PC-9 (cell line): ENCODE measurements at regions not wholly inside any gene's neighbourhood (a gene's known extent, or its start where the extent isn't known, plus 50 kb on each side); places are given as distances from the start of the nearest gene placed in this dataset.

Experiments used
- BruUV-seq: library from RNA; stranded (reverse); fragments of 400-500 nt; replicated peaks from 2 replicates; lab custom pipeline; 2021; lab: Mats Ljungman, UMichigan
- CTCF ChIA-PET: fragments of 300-600 bp; sonication (Branson Sonifier 250); formaldehyde crosslinking; loops from one replicate; lab custom pipeline; 2022; ENCODE audit warnings: antibody characterized with exemption; lab: Charles Lee
- POLR2A ChIA-PET: fragments of 300-600 bp; sonication (Branson Sonifier 250); formaldehyde crosslinking; loops from one replicate; lab custom pipeline; 2022; ENCODE audit warnings: antibody characterized with exemption; ENCODE audit not compliant: unreplicated experiment; lab: Charles Lee
- DNase-seq, 2 experiments: peaks; one replicate each; pipeline versions ENCODE4 v3.0.0 to v3.0.0-alpha.2; 2015 to 2022; ENCODE audit warnings: mixed read lengths in 1 of 2
- H2AFZ ChIP-seq: fragments of 200-600 bp; sonication (generic); 2 replicates; pipeline ENCODE4 v1.8.1; 2017; ENCODE audit warnings: antibody characterized with exemption
- H3F3A ChIP-seq: fragments of 200-600 bp; sonication (generic); 2 replicates; pipeline ENCODE4 v1.8.1; 2017; ENCODE audit warnings: antibody characterized with exemption, mild to moderate bottlenecking, low read depth; ENCODE audit not compliant: insufficient read depth
- H3K27ac ChIP-seq: fragments of 200-600 bp; sonication (generic); 2 replicates; pipeline ENCODE4 v1.6.1; 2016; ENCODE audit warnings: mixed run types
- H3K27me3 ChIP-seq: fragments of 200-600 bp; sonication (generic); 2 replicates; pipeline ENCODE4 v1.6.1; 2016; ENCODE audit warnings: low read depth, mixed run types; ENCODE audit not compliant: insufficient read depth
- H3K36me3 ChIP-seq: fragments of 200-600 bp; sonication (generic); 2 replicates; pipeline ENCODE4 v1.6.1; 2016; ENCODE audit warnings: low read depth, mixed run types
- H3K4me1 ChIP-seq: fragments of 200-600 bp; sonication (generic); replicated peaks from 2 replicates; pipeline ENCODE4 v1.6.1; 2016; ENCODE audit warnings: mixed run types; ENCODE audit not compliant: insufficient read depth
- H3K4me2 ChIP-seq: fragments of 200-600 bp; sonication (generic); 2 replicates; pipeline ENCODE4 v1.6.1; 2017; ENCODE audit warnings: mixed run types
- H3K4me3 ChIP-seq: fragments of 200-600 bp; sonication (generic); 2 replicates; pipeline ENCODE4 v1.6.1; 2016; ENCODE audit warnings: mixed run types
- H3K79me2 ChIP-seq: fragments of 200-600 bp; sonication (generic); 2 replicates; pipeline ENCODE4 v1.6.1; 2017; ENCODE audit warnings: low read depth, mixed run types
- H3K9me2 ChIP-seq: fragments of 200-600 bp; sonication (generic); 2 replicates; pipeline ENCODE4 v1.8.1; 2017; ENCODE audit warnings: mild to moderate bottlenecking; ENCODE audit not compliant: insufficient read depth
- H3K9me3 ChIP-seq: fragments of 200-600 bp; sonication (generic); 2 replicates; pipeline ENCODE4 v1.8.1; 2016; ENCODE audit warnings: low read depth; ENCODE audit not compliant: insufficient read depth
- H4K20me1 ChIP-seq: fragments of 200-600 bp; sonication (generic); 2 replicates; pipeline ENCODE4 v1.8.1; 2017; ENCODE audit not compliant: insufficient read depth
- EZH2 ChIP-seq: fragments of 200-600 bp; sonication (generic); IDR thresholded peaks from 2 replicates; pipeline ENCODE4 v1.8.0; 2017; ENCODE audit warnings: antibody characterized with exemption, low read depth
- intact Hi-C: fragments of 100-400 bp; cut with micrococcal nuclease; formaldehyde crosslinking; loops from one replicate; pipeline ENCODE4 v1.10.0; 2022; ENCODE audit not compliant: unreplicated experiment
- TF ChIP-seq, protein P1 (sequence below): fragments of 200-600 bp; sonication (generic); conservative IDR thresholded peaks from 2 replicates; pipeline ENCODE4 v1.6.1; 2017; ENCODE audit warnings: mixed run types, antibody characterized with exemption, mild to moderate bottlenecking, moderate library complexity

DNA sequence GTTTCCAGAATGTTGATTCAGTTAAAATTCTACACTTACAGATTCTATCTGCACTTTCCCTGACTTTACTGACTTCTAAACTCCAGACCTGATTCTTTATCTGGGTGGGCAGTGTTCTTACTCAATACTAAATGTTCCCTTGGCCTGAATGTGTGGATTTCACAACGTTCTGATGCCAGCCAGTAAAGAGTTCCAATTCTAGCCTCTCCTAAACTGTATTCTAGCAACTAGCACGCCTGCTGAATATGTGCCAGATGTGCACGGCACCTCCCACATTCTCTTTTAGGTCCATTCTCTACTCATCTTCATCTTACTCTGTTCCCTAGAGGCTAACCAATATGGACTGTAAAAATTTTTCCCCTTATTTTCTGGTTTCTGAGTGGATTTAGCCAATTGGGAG is 479.5 kb upstream of the AGTR1 start:
- Histone ChIP-seq H3K4me3 (no peak overlapping the region), H4K20me1 (no peaks in the 10 kb centered on the region), H3K4me1 (no peaks in the 10 kb centered on the region), H3K79me2 (no peaks in the 10 kb centered on the region), H3K9me2 (no peaks in the 10 kb centered on the region), H3K36me3 (no peaks in the 10 kb centered on the region), H3K27ac (no peak overlapping the region), H3K4me2 (no peak overlapping the region), H2AFZ (no peak overlapping the region), H3F3A (no peaks in the 10 kb centered on the region), H3K9me3 (no peaks in the 10 kb centered on the region), H3K27me3 (no peaks in the 10 kb centered on the region)
- TF ChIP-seq EZH2: no peak
- TF ChIP-seq, protein P1, sequence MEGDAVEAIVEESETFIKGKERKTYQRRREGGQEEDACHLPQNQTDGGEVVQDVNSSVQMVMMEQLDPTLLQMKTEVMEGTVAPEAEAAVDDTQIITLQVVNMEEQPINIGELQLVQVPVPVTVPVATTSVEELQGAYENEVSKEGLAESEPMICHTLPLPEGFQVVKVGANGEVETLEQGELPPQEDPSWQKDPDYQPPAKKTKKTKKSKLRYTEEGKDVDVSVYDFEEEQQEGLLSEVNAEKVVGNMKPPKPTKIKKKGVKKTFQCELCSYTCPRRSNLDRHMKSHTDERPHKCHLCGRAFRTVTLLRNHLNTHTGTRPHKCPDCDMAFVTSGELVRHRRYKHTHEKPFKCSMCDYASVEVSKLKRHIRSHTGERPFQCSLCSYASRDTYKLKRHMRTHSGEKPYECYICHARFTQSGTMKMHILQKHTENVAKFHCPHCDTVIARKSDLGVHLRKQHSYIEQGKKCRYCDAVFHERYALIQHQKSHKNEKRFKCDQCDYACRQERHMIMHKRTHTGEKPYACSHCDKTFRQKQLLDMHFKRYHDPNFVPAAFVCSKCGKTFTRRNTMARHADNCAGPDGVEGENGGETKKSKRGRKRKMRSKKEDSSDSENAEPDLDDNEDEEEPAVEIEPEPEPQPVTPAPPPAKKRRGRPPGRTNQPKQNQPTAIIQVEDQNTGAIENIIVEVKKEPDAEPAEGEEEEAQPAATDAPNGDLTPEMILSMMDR: no peak
- DNase-seq: no peak
- intact Hi-C loops: no loop called here
- ChIA-PET CTCF (no interaction called here), POLR2A (no interaction called here)
- no TSS peak for BruUV-seq

DNA sequence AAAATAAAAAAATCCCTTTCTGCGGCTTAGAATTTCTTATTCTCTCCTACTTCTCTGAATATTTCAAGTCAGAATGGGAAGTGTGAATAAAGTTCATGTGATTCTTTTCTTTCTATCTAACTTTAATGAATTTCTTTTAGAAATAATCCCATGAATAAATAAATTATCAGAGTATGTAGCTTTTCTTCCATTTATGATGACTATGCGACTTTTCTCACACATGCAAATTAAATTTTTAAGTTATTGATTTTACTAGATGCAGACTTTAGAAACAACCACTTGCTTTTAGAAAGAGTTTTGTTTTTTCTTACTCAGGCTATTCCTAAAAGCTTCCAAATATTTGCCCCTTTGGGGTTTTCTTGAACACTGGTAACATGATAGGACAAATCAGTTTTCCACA is 477.7 kb upstream of the AGTR1 start:
- Histone ChIP-seq H4K20me1 (no peaks in the 10 kb centered on the region), H2AFZ (no peak overlapping the region), H3K4me2 (no peak overlapping the region), H3K9me2 (no peaks in the 10 kb centered on the region), H3K27ac (no peak overlapping the region), H3K4me3 (no peak overlapping the region), H3K4me1 (no peaks in the 10 kb centered on the region), H3K9me3 (no peaks in the 10 kb centered on the region), H3K36me3 (no peaks in the 10 kb centered on the region), H3K27me3 (no peaks in the 10 kb centered on the region), H3K79me2 (no peaks in the 10 kb centered on the region), H3F3A (no peaks in the 10 kb centered on the region)
- no peak for DNase-seq
- intact Hi-C loops: no loop called here
- no peak for TF ChIP-seq EZH2
- BruUV-seq: no TSS peak
- CTCF ChIA-PET: no interaction called here
- POLR2A ChIA-PET: no interaction called here

DNA sequence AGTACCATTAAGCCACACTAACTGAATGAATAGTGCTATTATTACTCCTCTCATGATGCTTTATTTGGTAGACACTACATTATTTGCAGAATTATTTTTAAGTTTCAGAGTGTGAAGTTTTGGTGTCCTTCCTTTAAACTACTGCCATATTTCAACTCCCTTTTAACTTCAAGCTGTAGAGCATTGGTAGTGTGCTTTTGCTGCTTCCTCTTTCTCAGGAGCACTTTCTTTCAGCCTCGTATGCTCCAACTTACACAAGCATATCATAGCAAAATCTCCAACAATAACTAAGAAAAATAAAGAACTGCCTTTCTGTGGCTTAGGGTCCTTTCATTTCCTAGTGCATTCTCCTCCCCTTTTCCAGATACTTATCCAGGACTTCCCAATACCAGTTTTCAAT is 476.4 kb upstream of the AGTR1 start:
- intact Hi-C loops: no loop called here

More for the DNA sequence above, 476.4 kb upstream of the AGTR1 start:
- Histone ChIP-seq H3K4me3 (no peak overlapping the region), H3K27me3 (no peaks in the 10 kb centered on the region), H3K4me1 (no peaks in the 10 kb centered on the region), H2AFZ (no peak overlapping the region), H3K9me2 (no peaks in the 10 kb centered on the region), H3K9me3 (no peaks in the 10 kb centered on the region), H3F3A (no peaks in the 10 kb centered on the region), H3K79me2 (no peaks in the 10 kb centered on the region), H3K36me3 (no peaks in the 10 kb centered on the region), H3K4me2 (no peak overlapping the region), H4K20me1 (no peaks in the 10 kb centered on the region), H3K27ac (no peak overlapping the region)
- DNase-seq: no peak
- BruUV-seq: no TSS peak
- TF ChIP-seq, protein P1: no peak
- TF ChIP-seq EZH2: no peak
- ChIA-PET CTCF (no interaction called here), POLR2A (no interaction called here)
